Mucosa of descending colon (tissue), 3 donors: ENCODE measurements at regions not wholly inside any gene's neighbourhood (a gene's known extent, or its start where the extent isn't known, plus 50 kb on each side); places are given as distances from the start of the nearest gene placed in this dataset.

Experiments
- ATAC-seq: fragments of 200-7000 bp; cut with Tn5 transposase; one replicate; pipeline ENCODE4 v1.9.1; 2020; ENCODE audit warnings: mild to moderate bottlenecking, moderate library complexity
- DNase-seq, 3 donors: peaks; one replicate each; pipeline ENCODE4 v3.0.0-alpha.2; 2020
- H3K36me3 ChIP-seq: fragments of 200-600 bp; one replicate; pipeline ENCODE4 v1.8.0; 2021; ENCODE audit warnings: low read depth, mild to moderate bottlenecking
- H3K4me1 ChIP-seq: fragments of 200-600 bp; one replicate; pipeline ENCODE4 v1.8.0; 2021; ENCODE audit warnings: low read depth, mild to moderate bottlenecking
- H3K4me3 ChIP-seq: fragments of 200-600 bp; one replicate; pipeline ENCODE4 v1.8.0; 2021; ENCODE audit warnings: mild to moderate bottlenecking
- H3K9me3 ChIP-seq: fragments of 200-600 bp; one replicate; pipeline ENCODE4 v1.8.0; 2021; ENCODE audit warnings: mild to moderate bottlenecking
- intact Hi-C, 2 donors: fragments of 100-400 bp; cut with DNase I in 1 of 2; cut with micrococcal nuclease in 1 of 2; formaldehyde crosslinking; loops; one replicate each; pipeline versions ENCODE4 v1.11.0 to v1.11.1; 2022; cut with DNase I, micrococcal nuclease
- TF ChIP-seq, protein P1 (sequence below): fragments of 200-600 bp; IDR thresholded peaks from one replicate; pipeline ENCODE4 v1.8.0; 2022; ENCODE audit warnings: antibody characterized with exemption, mild to moderate bottlenecking
- donor health status: DM: no; HTN: no; CAD: no; lungs with moderate emphysema.
- donor health status: DM: no; HTN: no; CAD: no.
- donor health status: DM: no; HTN: yes; CAD: no.

DNA sequence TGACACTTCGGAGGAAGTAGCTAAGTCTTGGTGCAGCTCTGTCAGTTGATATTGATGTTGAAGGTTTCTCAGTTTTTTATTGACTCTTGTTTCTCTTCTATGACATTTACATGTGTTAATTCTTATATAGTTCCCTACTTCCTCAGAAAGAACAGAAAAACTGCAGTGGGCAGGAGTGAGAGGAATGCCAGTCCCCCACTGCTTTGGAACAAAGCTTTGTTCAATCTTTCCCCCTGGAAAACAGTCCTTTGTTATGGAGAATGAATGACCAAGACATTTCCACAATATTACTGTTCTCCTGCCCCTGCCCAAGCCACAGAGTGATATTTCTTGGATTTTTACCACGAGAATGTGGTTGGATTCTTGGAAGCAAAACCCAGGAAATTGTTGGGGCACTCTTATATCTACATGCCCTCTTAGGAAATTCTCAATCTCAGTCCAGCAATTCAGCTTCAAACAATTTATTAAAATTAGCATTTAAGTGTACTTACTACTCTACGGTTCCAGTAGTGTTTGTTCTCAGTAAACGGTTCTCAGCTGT is 258.0 kb upstream of the KCND2 start:
- ATAC-seq: no peak

DNA sequence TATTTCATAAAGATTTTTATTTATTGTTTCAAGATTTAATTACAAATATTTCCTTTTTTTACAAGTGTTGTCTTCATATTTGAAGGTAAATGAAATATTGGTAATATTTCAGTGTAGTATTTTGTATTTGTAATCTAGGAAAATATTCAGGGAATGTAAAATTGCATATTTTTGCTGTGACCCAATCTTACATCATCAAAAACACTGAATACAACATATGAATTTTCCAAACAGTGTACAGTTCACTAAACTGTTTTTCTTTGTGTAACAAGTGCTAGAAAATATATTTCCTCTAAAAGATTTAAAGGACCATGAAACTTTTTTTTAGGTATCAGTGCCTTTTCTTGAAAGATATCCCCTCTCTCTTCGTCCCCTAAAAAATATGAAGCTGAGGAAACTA is 251.9 kb upstream of the KCND2 start:
- ATAC-seq: no peak
- no peak for DNase-seq
- intact Hi-C loops: no loop called here

More for the DNA sequence above, 258.0 kb upstream of the KCND2 start:
- intact Hi-C loops: no loop called here
- no peaks in the 10 kb centered on the region for H3K4me1 ChIP-seq
- no peak for DNase-seq
- TF ChIP-seq, protein P1, sequence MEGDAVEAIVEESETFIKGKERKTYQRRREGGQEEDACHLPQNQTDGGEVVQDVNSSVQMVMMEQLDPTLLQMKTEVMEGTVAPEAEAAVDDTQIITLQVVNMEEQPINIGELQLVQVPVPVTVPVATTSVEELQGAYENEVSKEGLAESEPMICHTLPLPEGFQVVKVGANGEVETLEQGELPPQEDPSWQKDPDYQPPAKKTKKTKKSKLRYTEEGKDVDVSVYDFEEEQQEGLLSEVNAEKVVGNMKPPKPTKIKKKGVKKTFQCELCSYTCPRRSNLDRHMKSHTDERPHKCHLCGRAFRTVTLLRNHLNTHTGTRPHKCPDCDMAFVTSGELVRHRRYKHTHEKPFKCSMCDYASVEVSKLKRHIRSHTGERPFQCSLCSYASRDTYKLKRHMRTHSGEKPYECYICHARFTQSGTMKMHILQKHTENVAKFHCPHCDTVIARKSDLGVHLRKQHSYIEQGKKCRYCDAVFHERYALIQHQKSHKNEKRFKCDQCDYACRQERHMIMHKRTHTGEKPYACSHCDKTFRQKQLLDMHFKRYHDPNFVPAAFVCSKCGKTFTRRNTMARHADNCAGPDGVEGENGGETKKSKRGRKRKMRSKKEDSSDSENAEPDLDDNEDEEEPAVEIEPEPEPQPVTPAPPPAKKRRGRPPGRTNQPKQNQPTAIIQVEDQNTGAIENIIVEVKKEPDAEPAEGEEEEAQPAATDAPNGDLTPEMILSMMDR: no peak
- H3K36me3 ChIP-seq: no peaks in the 10 kb centered on the region
- H3K9me3 ChIP-seq: no peaks in the 10 kb centered on the region
- no peak overlapping the region for H3K4me3 ChIP-seq

DNA sequence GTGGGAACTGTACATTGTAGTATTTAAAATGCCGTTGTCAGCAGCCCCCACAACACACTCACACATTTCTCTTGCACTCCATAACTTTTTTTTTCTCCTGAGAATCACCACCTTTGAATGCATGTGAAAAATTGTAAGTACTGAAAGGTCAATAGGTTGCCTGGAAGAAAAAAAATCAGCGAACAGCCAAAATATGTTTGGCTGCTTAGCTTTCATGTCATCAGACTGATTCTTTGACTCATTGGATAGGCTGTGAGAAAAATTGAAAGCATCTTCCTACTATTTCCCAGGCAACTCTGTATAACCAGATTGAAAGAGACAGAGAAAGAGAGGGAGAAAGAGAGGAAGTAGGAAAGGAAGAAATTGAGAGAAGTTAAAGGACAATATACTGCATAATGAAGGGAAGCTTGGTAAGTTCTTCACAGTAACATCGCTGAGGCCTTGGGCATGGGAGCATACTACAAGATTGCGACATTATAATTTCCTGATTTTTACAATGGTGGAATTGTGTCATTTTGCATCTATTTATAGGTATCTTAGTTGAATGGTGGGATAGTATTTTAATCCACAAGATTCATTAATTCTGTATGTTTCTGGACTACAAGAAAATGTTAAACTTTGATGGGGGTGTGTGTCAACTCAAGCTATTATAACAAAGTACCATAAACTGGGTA is 249.3 kb upstream of the KCND2 start:
- no peak for ATAC-seq
- TF ChIP-seq, protein P1: no peak
- intact Hi-C loops: no loop called here
- Histone ChIP-seq H3K9me3 (no peaks in the 10 kb centered on the region), H3K4me3 (no peak overlapping the region), H3K36me3 (no peaks in the 10 kb centered on the region), H3K4me1 (no peaks in the 10 kb centered on the region)
- no peak for DNase-seq

More for the DNA sequence above, 251.9 kb upstream of the KCND2 start:
- TF ChIP-seq, protein P1: no peak
- no peaks in the 10 kb centered on the region for H3K4me1 ChIP-seq
- no peaks in the 10 kb centered on the region for H3K9me3 ChIP-seq
- H3K4me3 ChIP-seq: no peak overlapping the region
- H3K36me3 ChIP-seq: no peaks in the 10 kb centered on the region

DNA sequence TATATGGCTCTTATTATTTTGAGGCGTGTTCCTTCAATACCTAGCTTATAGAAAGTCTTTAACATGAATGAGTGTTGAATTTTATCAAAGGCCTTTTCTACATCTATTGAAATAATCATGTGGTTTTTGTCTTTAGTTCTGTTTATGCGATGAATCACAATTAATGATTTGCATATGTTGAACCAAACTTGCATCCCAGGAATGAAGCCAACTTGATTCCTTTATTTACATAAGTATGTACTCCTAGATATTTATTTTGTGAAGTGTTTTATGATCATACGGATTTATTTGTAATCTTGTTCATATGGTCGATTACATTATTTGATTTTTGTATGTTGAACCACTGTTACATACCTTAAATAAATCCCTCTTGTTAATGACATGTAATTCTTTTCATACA is 244.3 kb upstream of the KCND2 start:
- ATAC-seq: no peak
- intact Hi-C loops: no loop called here
- DNase-seq: no peak
- no peaks in the 10 kb centered on the region for H3K4me1 ChIP-seq
- TF ChIP-seq, protein P1: no peak
- no peaks in the 10 kb centered on the region for H3K9me3 ChIP-seq
- H3K4me3 ChIP-seq: no peak overlapping the region
- no peaks in the 10 kb centered on the region for H3K36me3 ChIP-seq

DNA sequence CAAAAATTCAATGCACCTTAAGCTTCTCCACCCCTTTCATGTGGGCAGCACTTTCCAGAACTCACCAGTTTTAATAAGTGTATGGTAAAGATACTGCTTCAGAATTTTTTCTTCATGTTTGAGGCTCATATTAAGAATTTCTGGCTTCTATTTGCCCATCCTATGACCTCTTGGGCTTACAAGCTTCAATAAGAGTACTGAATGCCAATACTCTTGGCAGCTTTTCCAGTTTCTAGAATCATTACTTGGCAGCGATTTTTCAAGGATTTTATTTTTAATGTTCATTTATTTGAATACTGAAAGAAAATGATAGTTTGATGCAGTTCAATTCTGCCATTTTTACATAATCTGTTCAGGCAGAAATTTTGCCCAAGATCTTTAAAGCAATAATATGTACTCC is 242.1 kb upstream of the KCND2 start:
- no peak overlapping the region for H3K4me3 ChIP-seq
- ATAC-seq: no peak
- intact Hi-C loops: no loop called here
- TF ChIP-seq, protein P1: no peak
- H3K4me1 ChIP-seq: no peaks in the 10 kb centered on the region
- H3K36me3 ChIP-seq: no peaks in the 10 kb centered on the region
- no peak for DNase-seq
- no peaks in the 10 kb centered on the region for H3K9me3 ChIP-seq
